HG02938 (cell line): ENCODE measurements at regions not wholly inside any gene's neighbourhood (a gene's known extent, or its start where the extent isn't known, plus 50 kb on each side); places are given as distances from the start of the nearest gene placed in this dataset.

Source experiments
- ATAC-seq: cut with Tn5 transposase; IDR thresholded peaks from one replicate; pipeline ENCODE4 v1.9.1; 2021; ENCODE audit warnings: mild to moderate bottlenecking, moderate library complexity; ENCODE audit not compliant: unreplicated experiment

- ATAC-seq, result no peak
These were observed 50.3 kb upstream of the SORBS2 start for GRCh38 chr4:185862340-185862739.

- ATAC-seq, result no peak
These were observed 52.0 kb upstream of the SORBS2 start for GRCh38 chr4:185863946-185864345.

DNA sequence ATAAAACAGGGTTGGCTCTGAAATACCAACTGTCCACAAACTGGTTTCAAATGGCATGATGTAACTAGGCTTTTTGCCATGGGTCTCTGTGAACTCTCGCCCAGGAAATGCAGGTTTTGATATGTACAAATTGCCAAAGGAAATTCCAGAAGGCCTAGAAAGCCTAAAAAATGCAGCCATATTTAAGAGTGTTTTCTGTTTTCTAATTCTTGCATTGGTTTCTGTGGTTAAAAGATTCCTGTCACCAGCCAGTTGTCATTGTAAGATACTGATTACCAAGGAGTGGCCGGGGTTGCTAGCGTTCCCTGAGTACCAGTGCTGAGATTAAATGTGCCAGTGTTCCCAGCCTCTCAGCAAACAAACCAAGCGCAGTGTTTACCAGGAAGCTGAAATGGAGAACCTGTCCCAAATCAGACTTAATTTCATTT, 53.9 kb upstream of the SORBS2 start:
- ATAC-seq, result no peak

GRCh38 chr4:185867770-185868169, 55.8 kb upstream of the SORBS2 start:
- ATAC-seq, result no peak

DNA sequence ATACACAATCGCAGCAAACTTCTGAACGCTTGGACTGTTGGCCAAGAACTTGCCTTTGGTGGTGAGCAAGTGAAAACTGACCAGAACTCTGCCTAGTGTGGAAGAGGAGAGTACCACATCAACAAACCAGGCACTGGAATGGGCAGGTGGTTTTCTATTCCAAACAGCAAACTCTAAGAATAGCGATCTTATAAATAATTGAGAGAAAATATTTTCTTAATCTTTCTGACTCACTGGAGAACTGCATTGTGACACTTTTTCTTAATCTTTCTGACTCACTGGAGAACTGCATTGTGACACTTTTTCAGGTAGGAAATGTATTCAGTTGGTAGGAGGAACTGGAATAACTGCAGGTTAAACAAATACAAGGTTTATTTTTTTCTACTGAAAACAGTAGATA, 57.0 kb upstream of the SORBS2 start:
- no peak for ATAC-seq

DNA sequence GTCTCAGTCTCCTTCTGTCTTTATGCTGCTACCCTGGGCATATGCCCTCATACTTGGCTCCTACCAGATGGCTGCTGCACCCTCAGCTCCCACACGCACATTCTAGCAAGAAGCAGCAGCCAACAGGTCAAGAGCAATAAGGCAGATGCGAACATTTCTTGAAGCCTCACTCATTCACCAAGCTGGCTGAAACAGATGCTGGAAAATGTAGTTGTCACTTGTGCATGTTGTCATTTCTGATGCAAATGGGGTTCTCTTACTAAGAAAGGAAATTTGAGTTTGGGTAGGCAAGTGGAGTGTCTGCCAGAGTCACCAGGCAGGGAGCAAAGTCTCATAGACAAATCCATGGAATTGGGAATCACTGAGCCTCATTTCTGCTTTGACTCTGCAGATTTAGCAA, 57.4 kb upstream of the SORBS2 start:
- no peak for ATAC-seq

GRCh38 chr4:185870366-185870765, 58.4 kb upstream of the SORBS2 start:
- ATAC-seq, result no peak

GRCh38 chr4:185872747-185873380, 60.9 kb upstream of the SORBS2 start:
- no peak for ATAC-seq

- no peak for ATAC-seq
These were observed 62.7 kb upstream of the SORBS2 start for GRCh38 chr4:185874516-185875230.

DNA sequence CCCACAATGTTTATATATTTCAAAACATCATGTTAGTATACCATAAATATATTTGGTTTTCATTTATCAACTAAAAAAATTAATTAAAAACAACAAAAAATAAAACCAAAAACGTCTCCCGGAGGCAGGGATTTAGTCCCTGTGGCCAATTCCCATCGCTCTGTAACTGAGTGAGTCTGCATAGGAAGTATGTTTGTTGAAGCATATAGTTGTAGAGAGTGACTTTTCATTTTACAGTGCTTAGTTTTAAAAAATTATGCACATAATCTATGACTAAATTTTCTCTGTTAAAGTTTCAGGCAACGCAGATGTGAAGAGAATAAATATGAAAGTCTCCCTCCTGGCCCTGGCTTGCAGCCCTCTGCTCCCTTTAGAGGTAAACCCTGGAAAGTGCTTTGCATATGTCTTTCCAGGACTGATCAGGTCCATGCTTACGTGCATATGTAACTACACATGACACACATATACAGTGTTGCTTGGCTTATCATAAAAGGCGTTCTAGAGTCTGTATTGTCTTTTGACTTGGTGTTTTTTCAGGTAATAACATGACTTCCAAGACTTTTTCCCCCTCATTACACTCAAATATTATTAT, 63.4 kb upstream of the SORBS2 start:
- no peak for ATAC-seq

- ATAC-seq, result no peak
These were observed 66.6 kb upstream of the SORBS2 start for GRCh38 chr4:185878633-185879032.

DNA sequence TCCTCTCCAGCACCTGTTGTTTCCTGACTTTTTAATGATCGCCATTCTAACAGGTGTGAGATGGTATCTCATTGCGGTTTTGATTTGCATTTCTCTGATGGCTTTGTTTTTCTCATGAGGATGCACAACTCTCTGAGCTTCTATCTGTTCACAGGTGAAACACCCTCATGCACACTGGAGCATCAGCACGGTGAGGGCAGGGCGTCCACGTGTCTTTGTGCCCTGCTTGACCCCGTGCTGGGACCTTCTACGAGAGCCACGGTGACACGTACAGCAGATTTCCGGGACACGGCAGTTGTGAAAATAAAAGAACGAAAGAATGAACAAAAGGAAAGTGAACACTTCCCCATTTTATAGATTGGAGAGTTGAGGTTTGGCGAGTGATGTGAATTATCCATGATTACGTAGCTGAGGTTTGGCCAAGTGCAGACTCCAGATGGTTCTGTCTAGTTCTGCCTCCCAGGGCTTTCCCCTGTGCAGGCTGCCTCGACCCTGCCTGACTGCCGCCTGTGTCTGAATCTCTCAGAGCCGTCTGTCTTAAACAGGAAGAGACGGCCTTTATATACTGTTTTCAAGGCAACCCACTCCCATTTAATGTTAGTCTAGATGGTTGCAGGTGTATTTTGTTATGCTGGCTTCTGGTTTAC, 67.8 kb upstream of the SORBS2 start:
- ATAC-seq, result no peak

DNA sequence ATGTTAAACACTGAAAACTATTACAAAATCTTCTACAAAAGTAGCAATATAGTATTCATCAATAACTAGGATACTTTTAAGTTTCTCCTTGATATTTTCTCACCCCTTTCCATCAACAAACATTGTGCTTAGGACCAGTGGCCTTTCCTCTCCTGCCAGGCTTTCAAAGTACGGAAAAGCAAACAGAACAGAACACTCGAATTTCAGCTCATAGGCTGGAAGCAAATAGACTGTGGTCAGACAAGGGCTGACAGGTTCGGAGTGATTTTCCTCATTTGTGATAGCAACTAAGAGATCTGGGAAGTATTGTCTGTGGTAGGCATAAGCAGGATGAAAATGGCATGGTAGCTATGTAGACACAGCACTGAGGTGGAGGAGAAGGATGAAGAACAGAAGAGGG, 68.6 kb upstream of the SORBS2 start:
- ATAC-seq, result no peak

DNA sequence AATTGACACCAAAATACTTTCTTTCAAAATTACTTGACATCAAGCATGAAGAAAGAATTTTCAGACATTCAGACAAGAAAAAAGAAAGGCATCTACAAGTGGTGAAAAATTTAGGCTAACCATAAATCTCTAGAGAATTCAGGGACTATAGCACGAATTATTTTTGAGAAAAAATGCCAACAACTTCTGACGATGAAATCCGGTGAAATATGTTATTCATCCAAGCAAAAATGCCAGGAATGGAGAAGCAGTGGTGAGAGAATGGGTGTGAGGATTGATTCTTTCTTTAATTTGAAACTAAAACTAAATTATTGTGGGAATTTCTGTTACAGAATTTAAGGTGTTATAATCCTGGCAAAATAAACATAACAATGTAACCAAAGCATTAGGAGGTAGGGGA, 69.4 kb upstream of the SORBS2 start:
- ATAC-seq, result no peak

DNA sequence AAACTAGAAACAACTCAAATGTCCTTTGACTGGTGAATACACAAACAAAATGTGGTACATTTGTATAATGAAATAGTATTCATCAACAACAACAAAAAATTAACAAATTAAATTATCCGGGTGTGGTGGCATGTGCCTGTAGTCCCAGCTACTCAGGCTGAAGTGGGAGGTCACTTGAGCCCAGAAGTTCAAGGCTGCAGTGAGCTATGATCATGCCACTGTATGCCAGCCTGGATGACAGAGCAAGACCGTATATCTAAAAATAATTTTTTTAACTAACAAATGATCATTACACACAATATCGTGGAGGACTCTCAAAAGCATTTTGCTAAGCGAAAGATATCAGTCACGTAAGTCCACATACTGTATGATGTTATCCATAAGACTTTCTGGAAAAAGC, 71.6 kb upstream of the SORBS2 start:
- no peak for ATAC-seq

GRCh38 chr4:185885075-185885474, 73.1 kb upstream of the SORBS2 start:
- no peak for ATAC-seq

- ATAC-seq, result no peak
These were observed 73.6 kb upstream of the SORBS2 start for GRCh38 chr4:185885604-185886003.

- no peak for ATAC-seq
These were observed 75.0 kb upstream of the SORBS2 start for GRCh38 chr4:185886832-185887524.

DNA sequence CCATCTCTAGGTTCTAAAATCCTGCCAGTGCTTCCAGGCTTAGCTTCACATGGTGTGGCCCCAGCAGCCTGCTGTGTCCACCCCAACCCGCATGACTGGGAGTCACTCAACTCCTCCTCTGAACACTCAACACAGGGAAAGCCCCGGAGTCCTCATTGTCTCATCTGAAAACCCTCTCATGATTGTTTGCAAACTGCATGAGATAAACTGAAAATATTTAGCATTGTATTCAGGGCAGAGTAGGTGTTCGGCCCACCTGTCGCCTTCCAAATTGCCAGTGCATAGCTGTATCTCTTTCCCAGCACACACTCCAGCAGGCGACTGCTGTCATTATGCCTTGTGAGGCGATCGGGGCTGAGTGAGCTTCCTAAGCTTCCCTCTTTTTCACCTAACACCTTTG, 76.7 kb upstream of the SORBS2 start:
- ATAC-seq, result no peak

DNA sequence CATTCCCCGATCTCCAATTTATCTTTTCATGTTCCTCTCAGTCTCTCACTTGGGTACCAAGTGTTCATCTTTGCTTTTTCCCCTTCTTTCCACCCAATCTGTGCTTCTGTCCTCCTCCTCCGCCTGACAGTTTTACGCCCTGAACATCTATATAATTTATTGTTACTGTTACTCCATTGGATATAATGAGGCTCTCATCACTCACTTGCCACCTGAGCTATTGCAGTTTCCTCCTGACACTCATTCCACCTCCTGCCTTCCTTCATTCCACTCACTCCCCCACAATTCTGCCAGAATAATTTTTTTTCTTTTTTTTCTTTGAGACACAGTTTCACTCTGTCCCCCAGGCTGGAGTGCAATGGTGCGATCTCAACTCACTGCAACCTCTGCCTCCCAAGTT, 77.6 kb upstream of the SORBS2 start:
- no peak for ATAC-seq

DNA sequence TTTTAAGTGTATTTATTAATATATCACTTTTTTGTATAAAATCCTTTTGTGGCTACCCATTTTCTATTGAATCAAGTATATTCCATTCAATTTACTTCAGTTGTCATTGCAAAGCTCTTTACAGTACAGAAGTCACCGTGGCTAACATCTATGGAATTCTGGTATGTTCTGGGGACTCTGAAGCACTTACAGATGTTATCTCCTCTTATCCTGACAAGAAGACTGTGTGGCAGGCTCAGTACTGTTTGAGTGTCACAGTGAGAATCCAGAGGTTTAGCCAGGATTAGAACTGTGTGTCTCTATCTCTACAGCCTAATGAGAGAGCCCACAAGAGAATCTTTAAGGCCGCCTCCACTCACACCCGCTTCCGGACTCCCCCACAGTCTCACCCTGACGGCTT, 78.2 kb upstream of the SORBS2 start:
- ATAC-seq, result no peak
